ENCODE measurements at regions not wholly inside any gene's neighbourhood (a gene's known extent, or its start where the extent isn't known, plus 50 kb on each side); places are given as distances from the start of the nearest gene placed in this dataset.

- 30% methylated on average over 1 of the region's 3 CpGs for WGBS (ENCODE audit: insufficient coverage)
- H3K4me1 ChIP-seq (ENCODE audit: control insufficient read depth, insufficient read depth, low read length), result no peaks in the 10 kb centered on the region
- peaks cover 6% of the 10 kb centered on the region for H3K27me3 ChIP-seq (ENCODE audit: control insufficient read depth, insufficient read depth, low read length)
- no peak overlapping the region for H3K27ac ChIP-seq (ENCODE audit: low read depth, low read length)
- H3K9me3 ChIP-seq (ENCODE audit: control insufficient read depth, insufficient read depth, low read length), result no peaks in the 10 kb centered on the region
- no peak for DNase-seq (ENCODE audit: low read depth in 4 of 6, low spot score in 6 of 6)
- no peak overlapping the region for H3K4me3 ChIP-seq (ENCODE audit: low read depth, low read length)
- H3K36me3 ChIP-seq (ENCODE audit: control insufficient read depth, insufficient read depth, low read length), result no peaks in the 10 kb centered on the region
Observed at GRCh38 chr1:59063501-59063900, 233.4 kb upstream of the FGGY start.

GRCh38 chr1:59064592-59064991 is 232.3 kb upstream of the FGGY start:
- H3K4me1 ChIP-seq (ENCODE audit: control insufficient read depth, insufficient read depth, low read length), result no peaks in the 10 kb centered on the region
- H3K9me3 ChIP-seq (ENCODE audit: control insufficient read depth, insufficient read depth, low read length), result no peaks in the 10 kb centered on the region
- H3K36me3 ChIP-seq (ENCODE audit: control insufficient read depth, insufficient read depth, low read length), result no peaks in the 10 kb centered on the region
- peaks cover 6% of the 10 kb centered on the region for H3K27me3 ChIP-seq (ENCODE audit: control insufficient read depth, insufficient read depth, low read length)
- DNase-seq (ENCODE audit: low read depth in 4 of 6, low spot score in 6 of 6), result no peak
- no peak overlapping the region for H3K4me3 ChIP-seq (ENCODE audit: low read depth, low read length)
- no peak overlapping the region for H3K27ac ChIP-seq (ENCODE audit: low read depth, low read length)

GRCh38 chr1:59066236-59066635 is 230.7 kb upstream of the FGGY start:
- 90% methylated on average over 1 of the region's 2 CpGs for WGBS (ENCODE audit: insufficient coverage)
- no peaks in the 10 kb centered on the region for H3K36me3 ChIP-seq (ENCODE audit: control insufficient read depth, insufficient read depth, low read length)

GRCh38 chr1:59070610-59071009 is 226.3 kb upstream of the FGGY start:
- Histone ChIP-seq H3K27ac (ENCODE audit: low read depth, low read length) (no peak overlapping the region), H3K27me3 (ENCODE audit: control insufficient read depth, insufficient read depth, low read length) (no peaks in the 10 kb centered on the region), H3K4me1 (ENCODE audit: control insufficient read depth, insufficient read depth, low read length) (peaks cover 3% of the 10 kb centered on the region), H3K9me3 (ENCODE audit: control insufficient read depth, insufficient read depth, low read length) (no peaks in the 10 kb centered on the region), H3K4me3 (ENCODE audit: low read depth, low read length) (no peak overlapping the region), H3K36me3 (ENCODE audit: control insufficient read depth, insufficient read depth, low read length) (no peaks in the 10 kb centered on the region)
- no peak for DNase-seq (ENCODE audit: low read depth in 4 of 6, low spot score in 6 of 6)

More at GRCh38 chr1:59066236-59066635, 230.7 kb upstream of the FGGY start:
- DNase-seq (ENCODE audit: low read depth in 4 of 6, low spot score in 6 of 6), result no peak
- Histone ChIP-seq H3K27ac (ENCODE audit: low read depth, low read length) (no peak overlapping the region), H3K4me3 (ENCODE audit: low read depth, low read length) (no peak overlapping the region), H3K27me3 (ENCODE audit: control insufficient read depth, insufficient read depth, low read length) (peaks cover 6% of the 10 kb centered on the region), H3K4me1 (ENCODE audit: control insufficient read depth, insufficient read depth, low read length) (peaks cover 1% of the 10 kb centered on the region), H3K9me3 (ENCODE audit: control insufficient read depth, insufficient read depth, low read length) (no peaks in the 10 kb centered on the region)

- Histone ChIP-seq H3K9me3 (ENCODE audit: control insufficient read depth, insufficient read depth, low read length) (no peaks in the 10 kb centered on the region), H3K27ac (ENCODE audit: low read depth, low read length) (no peak overlapping the region), H3K4me1 (ENCODE audit: control insufficient read depth, insufficient read depth, low read length) (peaks cover 3% of the 10 kb centered on the region), H3K36me3 (ENCODE audit: control insufficient read depth, insufficient read depth, low read length) (no peaks in the 10 kb centered on the region), H3K4me3 (ENCODE audit: low read depth, low read length) (no peak overlapping the region), H3K27me3 (ENCODE audit: control insufficient read depth, insufficient read depth, low read length) (no peaks in the 10 kb centered on the region)
- peak in 1 of 6 donors; percentile 37 for DNase-seq (ENCODE audit: low read depth in 4 of 6, low spot score in 6 of 6)
- 33% methylated on average over 3 of the region's 5 CpGs for WGBS (ENCODE audit: insufficient coverage)
Observed at GRCh38 chr1:59071289-59071688, 225.6 kb upstream of the FGGY start.

- Histone ChIP-seq H3K36me3 (ENCODE audit: control insufficient read depth, insufficient read depth, low read length) (no peaks in the 10 kb centered on the region), H3K9me3 (ENCODE audit: control insufficient read depth, insufficient read depth, low read length) (no peaks in the 10 kb centered on the region), H3K4me1 (ENCODE audit: control insufficient read depth, insufficient read depth, low read length) (peaks cover 3% of the 10 kb centered on the region), H3K4me3 (ENCODE audit: low read depth, low read length) (no peak overlapping the region), H3K27ac (ENCODE audit: low read depth, low read length) (no peak overlapping the region), H3K27me3 (ENCODE audit: control insufficient read depth, insufficient read depth, low read length) (no peaks in the 10 kb centered on the region)
- DNase-seq (ENCODE audit: low read depth in 4 of 6, low spot score in 6 of 6), result no peak
- 75% methylated on average over 3 of the region's 5 CpGs for WGBS (ENCODE audit: insufficient coverage)
Observed at GRCh38 chr1:59071876-59072582, 224.9 kb upstream of the FGGY start.

- H3K4me3 ChIP-seq (ENCODE audit: low read depth, low read length), result no peak overlapping the region
- H3K4me1 ChIP-seq (ENCODE audit: control insufficient read depth, insufficient read depth, low read length), result peaks cover 3% of the 10 kb centered on the region
- H3K36me3 ChIP-seq (ENCODE audit: control insufficient read depth, insufficient read depth, low read length), result no peaks in the 10 kb centered on the region
- 66% methylated on average over 2 of the region's 5 CpGs for WGBS (ENCODE audit: insufficient coverage)
- DNase-seq (ENCODE audit: low read depth in 4 of 6, low spot score in 6 of 6), result peak in 2 of 6 donors; percentile 34 to 38
- no peaks in the 10 kb centered on the region for H3K27me3 ChIP-seq (ENCODE audit: control insufficient read depth, insufficient read depth, low read length)
- H3K27ac ChIP-seq (ENCODE audit: low read depth, low read length), result no peak overlapping the region
- no peaks in the 10 kb centered on the region for H3K9me3 ChIP-seq (ENCODE audit: control insufficient read depth, insufficient read depth, low read length)
Observed at GRCh38 chr1:59072583-59072947, 224.3 kb upstream of the FGGY start.

- Histone ChIP-seq H3K27ac (ENCODE audit: low read depth, low read length) (no peak overlapping the region), H3K4me1 (ENCODE audit: control insufficient read depth, insufficient read depth, low read length) (peaks cover 6% of the 10 kb centered on the region), H3K27me3 (ENCODE audit: control insufficient read depth, insufficient read depth, low read length) (no peaks in the 10 kb centered on the region), H3K9me3 (ENCODE audit: control insufficient read depth, insufficient read depth, low read length) (no peaks in the 10 kb centered on the region), H3K4me3 (ENCODE audit: low read depth, low read length) (no peak overlapping the region), H3K36me3 (ENCODE audit: control insufficient read depth, insufficient read depth, low read length) (no peaks in the 10 kb centered on the region)
- no peak for DNase-seq (ENCODE audit: low read depth in 4 of 6, low spot score in 6 of 6)
- WGBS (ENCODE audit: insufficient coverage), result no CpG with 5 or more reads among the region's 3 CpGs
Observed at GRCh38 chr1:59074598-59074997, 222.3 kb upstream of the FGGY start.

GRCh38 chr1:59075021-59075420 is 221.9 kb upstream of the FGGY start:
- H3K4me1 ChIP-seq (ENCODE audit: control insufficient read depth, insufficient read depth, low read length), result peaks cover 6% of the 10 kb centered on the region
- H3K27ac ChIP-seq (ENCODE audit: low read depth, low read length), result no peak overlapping the region
- no peaks in the 10 kb centered on the region for H3K27me3 ChIP-seq (ENCODE audit: control insufficient read depth, insufficient read depth, low read length)
- H3K4me3 ChIP-seq (ENCODE audit: low read depth, low read length), result no peak overlapping the region
- H3K9me3 ChIP-seq (ENCODE audit: control insufficient read depth, insufficient read depth, low read length), result no peaks in the 10 kb centered on the region
- no peaks in the 10 kb centered on the region for H3K36me3 ChIP-seq (ENCODE audit: control insufficient read depth, insufficient read depth, low read length)
- WGBS (ENCODE audit: insufficient coverage), result 86% methylated on average over 2 of the region's 6 CpGs
- DNase-seq (ENCODE audit: low read depth in 4 of 6, low spot score in 6 of 6), result no peak

GRCh38 chr1:59076612-59077011 is 220.3 kb upstream of the FGGY start:
- Histone ChIP-seq H3K9me3 (ENCODE audit: control insufficient read depth, insufficient read depth, low read length) (no peaks in the 10 kb centered on the region), H3K36me3 (ENCODE audit: control insufficient read depth, insufficient read depth, low read length) (no peaks in the 10 kb centered on the region), H3K27ac (ENCODE audit: low read depth, low read length) (no peak overlapping the region), H3K4me3 (ENCODE audit: low read depth, low read length) (no peak overlapping the region), H3K27me3 (ENCODE audit: control insufficient read depth, insufficient read depth, low read length) (no peaks in the 10 kb centered on the region), H3K4me1 (ENCODE audit: control insufficient read depth, insufficient read depth, low read length) (peaks cover 3% of the 10 kb centered on the region)
- WGBS (ENCODE audit: insufficient coverage), result 92% methylated on average over 1 of the region's 1 CpG
- DNase-seq (ENCODE audit: low read depth in 4 of 6, low spot score in 6 of 6), result peak in 1 of 6 donors; percentile 22
